NCI-H69 (cell line): ENCODE measurements at regions not wholly inside any gene's neighbourhood (a gene's known extent, or its start where the extent isn't known, plus 50 kb on each side); places are given as distances from the start of the nearest gene placed in this dataset.

ENCODE experiments used
- DNase-seq: peaks from one replicate; lab custom pipeline; 2025; lab: John Stamatoyannopoulos, UW

DNA sequence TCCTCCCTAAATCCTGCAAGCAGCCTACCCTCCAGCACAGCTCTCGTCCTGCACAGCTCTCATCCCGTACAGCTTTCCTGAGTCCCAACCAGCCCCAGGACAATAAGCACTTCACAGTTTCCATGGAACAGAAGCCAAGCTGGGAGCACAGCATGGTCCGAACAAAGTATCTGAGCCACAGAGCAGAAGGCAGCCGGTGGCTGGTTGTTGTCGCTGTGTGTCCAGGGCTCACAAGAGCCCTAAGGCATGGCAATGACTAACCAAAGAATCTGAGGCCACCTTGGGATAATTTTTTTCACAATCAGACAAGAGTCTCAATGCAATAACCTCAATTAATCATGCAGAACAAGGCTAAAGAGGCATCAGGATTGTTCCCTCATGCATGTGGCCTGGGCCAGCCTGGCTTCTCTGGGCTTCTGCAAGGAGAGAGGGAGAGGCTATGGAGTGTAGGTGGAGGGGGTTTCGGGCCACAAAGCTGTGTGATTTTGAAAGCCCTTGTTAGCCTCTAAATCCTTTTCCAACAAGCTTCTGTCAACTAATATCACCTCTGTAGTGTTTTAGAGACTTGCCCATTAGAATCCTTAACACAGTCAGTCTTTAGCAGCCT, 323.4 kb downstream of the PIK3R1 start:
- DNase-seq, result no peak

DNA sequence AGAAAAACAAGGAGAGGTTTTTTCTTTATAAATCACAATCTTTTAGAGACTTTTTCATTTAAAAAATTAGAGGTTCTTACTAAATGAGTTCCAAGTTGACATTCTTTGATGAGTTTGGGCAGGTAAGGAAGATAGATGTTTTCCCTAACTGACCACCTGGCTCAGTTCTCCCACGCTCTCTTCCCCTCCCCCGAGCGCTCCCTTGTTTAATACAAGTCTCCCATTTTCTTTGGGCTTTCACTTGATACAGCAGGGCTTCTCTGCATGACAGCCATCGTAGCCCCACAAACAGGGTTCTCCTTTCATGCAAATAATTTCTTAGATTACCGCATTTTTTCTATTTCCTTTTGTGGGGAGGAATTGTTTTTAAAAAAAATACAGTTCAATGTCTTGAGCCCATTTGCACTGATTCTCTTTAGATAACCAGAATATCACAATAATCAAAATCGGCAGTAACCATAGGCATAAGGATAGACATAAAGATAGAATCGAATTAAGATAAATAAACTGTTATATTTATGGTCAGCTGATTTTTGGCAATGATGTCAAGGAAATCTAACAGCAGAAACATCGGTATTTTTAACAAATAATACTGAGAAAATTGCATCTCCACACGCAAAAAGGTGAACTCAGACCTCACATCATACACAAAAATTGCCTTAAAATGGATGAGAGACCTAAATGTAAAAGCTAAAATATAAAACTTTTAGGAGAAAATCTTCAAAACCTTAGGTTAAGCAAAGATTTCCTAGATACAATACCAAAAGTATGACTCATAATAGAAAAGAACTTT, 325.4 kb downstream of the PIK3R1 start:
- DNase-seq, result no peak

DNA sequence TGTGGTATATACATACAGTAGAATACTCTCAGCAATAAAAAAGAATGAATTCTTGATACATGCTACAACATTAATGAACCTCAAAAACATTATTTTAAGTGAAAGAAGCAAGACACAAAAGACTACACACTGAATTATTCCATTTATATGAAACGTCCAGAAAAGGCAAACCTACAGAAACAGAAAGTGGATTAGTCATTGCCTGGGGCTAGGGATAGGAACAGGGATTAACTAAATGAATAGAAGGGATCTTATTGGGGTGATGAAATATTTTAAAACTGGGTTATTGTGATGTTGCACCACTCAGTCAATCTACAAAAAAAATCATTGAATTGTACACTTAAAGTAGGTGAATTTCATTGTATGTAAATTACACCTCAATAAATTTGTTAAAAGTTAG, 326.7 kb downstream of the PIK3R1 start:
- DNase-seq, result no peak

DNA sequence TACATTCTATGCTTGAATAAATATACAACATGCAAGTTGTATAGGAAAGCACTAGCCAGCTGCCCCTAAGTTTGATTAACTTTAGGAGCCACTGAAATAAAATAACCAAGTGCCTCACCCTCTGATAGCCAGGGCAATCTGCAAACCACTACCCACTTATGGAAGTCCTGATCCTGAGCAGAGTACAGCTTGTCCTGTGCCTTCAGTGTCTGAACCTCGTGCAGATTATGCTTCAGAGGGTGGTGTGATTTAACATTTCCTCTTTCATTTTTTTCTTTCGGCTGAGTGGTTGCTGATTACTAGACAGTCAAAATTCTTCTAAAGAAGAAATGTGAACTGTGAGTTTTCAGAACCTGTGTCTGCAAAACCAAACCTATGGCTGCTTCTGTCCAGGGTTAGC, 327.7 kb downstream of the PIK3R1 start:
- DNase-seq, result no peak

DNA sequence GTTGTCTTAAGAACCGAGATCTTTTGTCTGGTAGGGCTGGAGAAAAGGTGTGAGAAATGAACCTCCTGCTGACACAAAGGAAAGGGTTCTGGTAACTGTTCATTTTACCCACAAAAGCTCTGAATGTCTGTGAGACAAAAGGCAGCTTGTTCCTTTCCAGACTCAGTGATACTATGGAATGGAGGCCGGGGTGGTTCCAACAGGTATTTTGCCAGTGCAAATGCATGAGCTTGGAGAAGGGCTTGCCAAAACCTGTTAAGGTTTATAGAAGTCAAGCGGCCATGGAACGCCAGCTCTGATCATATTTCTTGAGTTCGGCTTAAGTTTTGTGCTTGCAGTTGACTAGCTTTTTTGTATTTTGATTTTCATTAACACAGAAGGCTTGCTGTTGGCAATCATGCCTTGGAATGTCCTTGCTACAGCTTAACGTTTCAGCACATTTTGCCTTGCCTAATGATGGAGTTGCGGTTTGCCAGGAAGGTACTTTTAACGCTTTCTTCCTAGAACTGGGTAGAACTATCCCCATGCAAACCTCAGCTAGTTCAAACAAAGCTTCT, 328.6 kb downstream of the PIK3R1 start:
- DNase-seq, result no peak

DNA sequence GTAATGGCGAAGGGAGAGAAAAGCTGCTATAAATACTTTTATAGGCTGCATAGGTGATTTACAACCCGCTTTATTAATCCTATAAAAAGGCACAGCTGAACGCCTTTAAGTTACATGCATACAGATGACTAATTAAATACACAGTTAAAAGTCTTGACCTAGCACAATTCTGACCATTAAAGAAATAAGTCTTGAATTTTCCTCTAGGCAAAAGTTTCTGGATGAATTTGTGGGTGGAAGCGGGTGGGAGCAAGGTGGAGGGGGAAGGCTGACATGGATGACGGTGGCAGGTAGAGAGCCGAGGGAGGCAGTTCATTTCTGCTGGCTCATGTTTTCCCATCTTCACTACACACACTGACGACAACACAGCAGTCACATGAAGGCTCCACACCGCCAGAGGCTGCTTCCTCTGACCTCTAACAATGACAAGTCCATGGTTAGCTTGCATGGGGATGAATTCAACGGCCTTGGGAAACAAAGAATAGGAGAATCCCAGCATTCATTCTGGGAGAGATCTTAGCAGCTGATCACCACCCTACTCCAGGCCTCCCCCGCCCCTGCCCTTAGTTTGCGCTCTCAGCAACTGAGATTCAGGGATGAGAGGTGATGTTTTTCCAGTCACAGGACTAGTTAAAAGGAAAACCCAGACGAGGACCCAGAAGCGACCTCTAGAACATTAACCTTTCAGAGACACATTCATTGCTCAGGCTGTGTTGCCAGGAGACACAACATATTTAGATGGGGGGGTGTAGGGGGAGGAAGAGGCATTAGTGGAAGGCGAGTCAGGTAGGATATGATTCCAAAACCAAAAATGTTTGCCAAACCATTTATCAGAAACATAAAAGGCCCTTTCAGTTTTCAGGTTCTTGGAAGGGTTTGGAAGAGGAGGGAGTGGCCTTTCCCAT, 329.3 kb downstream of the PIK3R1 start:
- DNase-seq, result peak; percentile 88

DNA sequence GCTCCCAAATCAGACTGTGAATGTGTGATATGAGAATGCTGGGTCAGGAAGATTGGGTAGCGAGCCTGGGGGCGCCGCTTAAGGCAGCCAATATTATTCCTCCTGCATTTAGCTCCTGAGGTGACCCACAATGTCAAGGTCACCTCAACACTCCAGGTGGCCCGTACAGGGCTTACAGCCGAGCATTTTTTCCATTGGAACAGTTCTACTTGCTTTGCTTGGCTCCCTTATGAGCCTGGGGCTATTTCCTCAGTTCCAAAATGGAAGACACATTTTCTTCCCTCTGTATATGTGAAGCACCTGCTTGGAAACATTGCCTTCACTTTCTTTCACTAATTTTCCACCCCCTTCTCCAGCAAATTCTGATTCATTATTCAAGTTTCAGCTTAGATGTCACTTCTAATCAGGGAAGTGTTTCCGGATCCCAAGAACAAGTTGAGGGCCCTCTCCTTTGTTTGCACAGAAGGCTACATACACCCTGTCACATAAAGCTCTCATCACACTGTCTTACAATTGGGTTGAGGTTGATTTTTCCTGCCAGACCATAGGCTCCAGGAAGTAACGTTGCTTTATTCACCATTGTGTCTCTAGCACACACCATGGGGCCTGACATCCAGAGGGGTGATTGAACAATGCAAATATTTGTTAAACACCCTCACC, 330.2 kb downstream of the PIK3R1 start:
- DNase-seq, result peak; percentile 78

DNA sequence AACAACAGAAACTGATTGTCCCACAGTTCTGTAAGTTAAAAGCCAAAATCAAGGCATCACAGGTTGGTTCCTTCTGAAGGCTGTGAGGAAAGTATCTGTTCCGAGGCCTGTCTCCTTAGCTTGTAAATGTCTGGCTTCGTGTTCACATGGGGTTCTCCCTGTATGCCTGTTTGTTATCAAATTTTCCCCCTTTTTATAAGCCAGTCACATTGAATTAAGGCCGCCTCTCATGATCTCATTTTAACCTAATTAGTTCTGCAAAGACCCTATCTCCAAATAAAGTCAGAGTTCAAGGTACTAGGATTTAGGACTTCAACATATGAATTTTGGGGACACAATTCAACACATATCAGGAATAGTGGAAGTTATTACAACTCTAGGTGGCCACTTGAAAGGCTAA, 331.5 kb downstream of the PIK3R1 start:
- DNase-seq, result no peak

DNA sequence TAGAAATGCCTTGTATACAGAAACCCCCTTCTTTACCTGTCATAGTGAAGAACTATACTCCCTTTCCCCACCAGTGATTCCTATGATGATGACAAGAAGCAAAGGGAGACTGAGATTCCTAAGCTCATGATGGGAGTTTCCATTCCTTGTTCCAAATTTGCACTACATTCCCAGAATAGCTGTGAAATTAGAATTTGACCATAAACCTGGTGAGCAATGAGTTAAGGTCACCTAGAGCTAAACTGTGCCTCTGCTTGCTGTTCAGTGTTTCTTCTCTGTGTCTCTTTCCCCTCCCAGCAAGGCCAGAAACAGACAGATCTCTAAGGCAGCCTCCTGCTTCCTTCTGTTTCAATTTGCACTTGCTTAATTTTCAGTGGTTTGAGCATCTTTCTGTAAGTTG, 332.1 kb downstream of the PIK3R1 start:
- DNase-seq, result no peak

DNA sequence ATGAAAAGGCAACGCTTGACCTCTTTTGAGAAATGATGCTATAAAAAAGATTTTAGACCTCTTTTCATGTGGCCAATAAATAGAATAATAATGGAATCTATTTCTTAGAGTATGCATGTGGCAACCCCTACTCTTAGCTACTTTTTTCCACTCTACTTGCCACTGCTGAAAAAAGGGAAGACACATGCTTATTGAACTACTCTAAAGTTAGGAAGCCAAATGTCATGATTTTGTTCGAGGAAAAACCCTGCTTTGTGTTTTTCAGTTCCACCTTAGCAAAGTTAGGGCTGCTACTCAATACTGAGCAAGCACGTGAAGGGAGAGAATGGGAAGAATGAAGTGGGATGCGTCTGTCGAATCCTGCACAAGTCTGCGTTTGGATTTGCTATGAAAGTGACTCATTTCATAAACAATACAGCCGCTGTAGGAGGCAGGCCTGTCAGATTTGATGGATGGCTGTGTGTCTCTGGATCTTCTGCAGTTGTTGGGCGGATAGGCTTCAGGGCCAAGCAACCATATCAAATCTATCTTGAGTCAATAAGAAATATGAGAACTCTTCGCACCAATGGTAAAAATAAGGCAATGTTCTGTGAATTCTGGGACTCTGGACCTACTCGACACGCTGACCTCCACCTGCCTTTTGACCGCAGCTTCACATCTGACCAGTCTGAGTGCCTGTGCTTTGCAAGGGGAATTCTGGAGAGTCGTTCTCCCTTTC, 333.6 kb downstream of the PIK3R1 start:
- DNase-seq, result peak; percentile 66

DNA sequence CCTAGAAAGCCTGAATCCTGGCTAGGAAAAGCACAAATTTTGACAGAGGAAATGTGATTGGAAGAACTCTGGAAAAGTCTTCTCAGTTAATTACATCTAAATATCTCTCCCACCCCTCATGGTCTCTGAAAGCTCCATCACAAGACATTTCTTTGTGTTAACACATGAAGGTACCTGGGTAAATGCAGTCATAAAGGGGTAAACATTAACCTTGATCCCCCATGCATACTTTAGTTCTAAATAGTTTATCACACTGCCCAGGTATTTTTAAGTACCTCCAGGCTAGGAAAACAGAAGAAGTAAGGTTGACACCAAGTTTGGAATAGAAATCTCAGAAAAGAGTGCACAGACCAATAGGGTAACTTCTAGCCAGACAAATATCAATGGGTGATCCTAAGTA, 334.5 kb downstream of the PIK3R1 start:
- no peak for DNase-seq

DNA sequence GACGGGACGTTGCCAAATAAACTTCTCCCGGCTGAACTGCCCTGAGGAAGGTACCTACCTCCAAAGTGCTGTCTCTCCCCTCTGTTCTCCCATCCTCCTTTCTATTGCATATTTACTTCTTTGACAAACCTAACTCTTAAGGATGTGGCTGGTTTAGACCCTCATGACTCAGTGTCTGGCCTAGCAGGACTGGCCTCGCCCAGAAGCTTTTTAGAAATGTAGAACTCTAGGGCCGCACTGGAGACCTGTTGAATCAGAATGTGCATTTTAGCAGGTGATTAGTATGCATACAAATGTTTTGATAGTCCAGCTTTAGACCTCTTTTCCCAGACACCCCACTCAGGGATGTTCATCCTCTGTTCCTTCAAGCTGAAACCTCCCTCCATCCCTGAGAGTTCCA, 335.9 kb downstream of the PIK3R1 start:
- no peak for DNase-seq

DNA sequence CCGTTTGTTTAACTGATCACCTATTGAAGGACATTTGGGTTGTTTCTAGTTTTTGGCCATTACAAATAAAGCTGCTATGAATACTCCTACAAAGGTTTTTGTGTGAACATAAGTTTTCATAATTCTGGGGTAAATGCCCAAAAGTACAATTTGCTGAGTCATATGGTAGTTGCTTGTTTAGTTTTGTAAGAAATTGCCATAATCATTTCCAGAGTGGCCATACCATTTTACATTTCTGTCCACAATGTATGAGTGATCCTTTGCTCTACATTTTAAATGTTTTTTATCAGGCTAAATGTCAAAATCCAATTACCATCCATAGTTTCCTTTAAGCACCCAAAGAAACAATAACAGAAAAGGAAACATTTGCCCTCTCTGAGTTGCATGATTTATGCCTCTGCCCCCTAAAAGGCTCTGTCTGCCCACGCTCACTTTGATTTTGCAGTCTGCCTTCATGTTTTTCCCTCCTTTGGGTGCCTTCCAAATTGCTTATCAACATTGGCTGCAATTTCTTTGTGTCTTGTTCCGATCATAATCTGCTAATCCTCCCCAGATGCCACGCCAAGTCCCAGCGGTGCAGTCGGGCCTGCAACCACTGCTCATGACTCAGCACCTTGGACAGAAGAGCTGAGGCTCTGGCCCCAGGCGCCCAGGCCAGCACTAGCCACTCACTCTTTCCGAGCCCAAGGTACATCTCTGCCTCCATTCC, 339.2 kb downstream of the PIK3R1 start:
- no peak for DNase-seq

DNA sequence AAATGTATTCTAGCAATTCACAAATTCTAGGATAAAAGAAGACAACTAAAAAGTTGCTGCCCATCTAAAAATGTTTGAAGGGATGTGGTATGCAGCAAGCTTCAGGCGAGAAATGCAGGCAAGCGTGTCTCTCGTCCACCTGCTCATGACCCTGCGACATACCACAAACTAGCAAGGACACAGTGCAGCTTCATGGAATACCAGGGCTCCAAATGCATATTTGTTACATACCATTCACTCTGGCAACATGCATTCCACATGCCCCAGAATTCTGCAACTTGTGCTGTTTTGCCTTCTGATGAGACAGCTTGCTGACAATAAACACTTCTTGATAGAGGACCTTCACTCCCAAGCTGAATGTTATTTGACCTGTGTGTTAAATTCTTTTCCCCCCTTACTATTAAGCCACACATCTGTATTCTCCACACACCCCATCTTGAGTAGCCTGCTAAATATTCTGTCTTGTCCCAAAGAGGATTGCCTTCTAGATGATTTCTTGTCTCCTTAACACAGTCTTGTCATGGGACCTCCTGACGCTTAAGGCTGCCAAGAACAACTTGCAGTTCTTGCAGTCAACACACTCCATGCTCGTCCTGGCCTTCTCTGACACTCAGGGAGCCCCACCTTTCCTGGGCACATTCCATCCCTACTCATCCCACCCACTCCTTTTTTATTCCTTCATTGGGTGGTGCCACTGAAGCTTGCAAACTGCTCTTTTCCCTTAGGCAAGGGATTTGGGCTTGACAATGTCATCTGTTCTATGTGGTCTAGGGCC, 340.5 kb downstream of the PIK3R1 start:
- no peak for DNase-seq

DNA sequence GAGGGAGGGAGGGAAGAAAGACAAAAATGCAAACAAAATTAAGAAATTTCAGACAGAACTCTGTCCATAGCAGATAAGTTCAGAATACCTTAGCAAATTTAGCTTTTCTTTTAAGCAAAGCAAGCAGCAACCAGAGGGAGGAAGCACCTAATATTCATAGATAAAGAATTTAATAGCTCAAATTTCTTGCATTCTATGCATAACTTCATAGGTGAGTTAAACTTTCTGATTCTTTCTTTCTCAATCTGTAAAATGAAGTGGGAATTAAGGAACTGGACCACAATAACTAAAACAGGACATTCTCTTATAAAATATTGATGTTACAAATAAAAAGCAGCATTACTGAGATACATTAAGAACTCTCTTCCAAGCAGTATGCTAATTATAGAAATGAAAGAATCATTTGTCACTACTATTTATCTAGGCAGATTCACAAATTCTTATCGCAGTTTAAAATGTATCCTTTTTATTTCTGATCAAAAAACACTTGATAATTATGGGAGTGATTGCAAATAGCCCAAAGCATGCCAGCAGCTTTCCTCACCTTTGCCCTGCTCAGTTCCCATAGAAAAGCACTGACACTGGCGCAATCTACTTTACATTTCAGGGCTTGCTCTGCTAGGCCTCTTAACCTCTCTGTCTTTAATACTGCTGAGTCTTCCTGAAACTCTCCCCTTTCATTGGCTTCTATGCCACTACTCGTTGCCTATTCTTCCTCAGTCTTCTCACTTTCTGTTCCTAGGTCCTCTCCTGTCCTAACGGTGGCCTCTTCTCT, 341.8 kb downstream of the PIK3R1 start:
- no peak for DNase-seq

DNA sequence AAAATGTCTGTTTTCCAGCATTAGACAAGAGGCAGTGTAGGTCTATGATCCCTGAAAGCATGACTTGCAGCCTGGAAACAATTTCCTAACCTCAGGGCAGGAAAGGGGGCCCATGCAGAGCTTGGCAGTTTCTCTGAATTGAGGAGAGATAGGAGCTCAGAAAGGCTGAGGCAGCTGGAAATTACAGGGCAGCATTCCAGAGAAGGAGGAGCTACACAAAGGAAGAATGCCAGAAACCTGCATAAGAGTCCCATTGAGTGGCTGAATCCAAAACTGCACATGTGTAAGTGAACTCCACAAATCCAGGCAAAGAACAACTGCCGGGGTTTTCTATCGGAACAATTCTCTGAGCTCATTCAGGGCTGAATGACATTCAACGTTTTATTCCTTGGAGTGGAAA, 346.8 kb downstream of the PIK3R1 start:
- peak; percentile 86 for DNase-seq

DNA sequence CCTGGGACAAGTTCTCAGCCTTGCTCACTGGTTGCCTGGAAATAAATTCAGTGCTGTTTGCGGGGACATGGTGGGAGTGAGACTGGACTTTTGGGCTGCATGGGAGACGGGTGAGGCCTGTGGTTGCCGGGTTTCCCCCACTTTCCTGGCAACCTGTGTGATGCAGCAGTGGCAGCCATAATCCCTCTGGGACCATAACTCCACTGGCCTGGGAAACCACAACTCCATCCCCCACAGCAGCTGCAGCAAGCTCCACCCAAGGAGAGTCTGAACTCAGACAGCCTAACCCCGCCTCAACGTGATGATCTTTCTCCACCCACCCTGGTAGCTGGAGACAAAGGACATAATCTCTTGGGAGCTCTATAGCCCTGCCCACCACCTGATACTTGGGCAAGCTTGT, 349.9 kb downstream of the PIK3R1 start:
- DNase-seq, result peak; percentile 81

DNA sequence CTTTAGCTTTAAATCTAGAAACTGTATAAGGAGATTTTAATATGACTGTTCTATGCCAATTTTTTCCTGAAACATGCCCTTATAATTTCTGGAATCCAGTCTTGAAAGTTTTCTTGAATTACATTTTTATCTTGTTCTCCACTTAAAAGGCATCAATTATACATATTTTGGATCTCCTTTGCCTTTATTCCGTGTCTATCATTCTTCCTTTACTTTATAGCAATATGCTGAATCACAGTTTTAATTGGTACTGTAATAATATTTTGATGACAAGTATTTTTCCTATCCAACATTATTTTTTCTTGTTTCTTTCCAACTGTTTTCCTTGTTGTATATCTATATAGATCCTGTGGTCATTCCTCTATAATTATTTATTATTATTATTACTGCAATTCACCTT, 361.2 kb downstream of the PIK3R1 start:
- no peak for DNase-seq

DNA sequence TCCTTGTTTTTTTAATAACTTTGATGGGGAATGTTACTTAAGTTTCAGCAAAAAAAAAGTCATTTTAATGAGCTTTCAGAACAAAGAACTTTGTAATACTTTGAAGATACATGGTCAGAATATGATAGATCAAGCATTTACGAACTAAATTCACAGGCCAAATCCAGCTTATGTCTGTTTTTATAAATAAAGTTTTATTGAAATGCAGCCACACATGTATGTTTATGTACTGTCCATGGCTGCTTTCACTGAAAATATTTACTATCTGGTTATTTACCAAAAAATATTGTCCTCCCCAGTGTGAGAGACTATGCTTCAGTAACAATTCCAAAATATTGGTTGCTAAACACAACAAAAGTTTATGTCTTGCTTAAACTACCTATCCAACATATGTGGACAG, 366.7 kb downstream of the PIK3R1 start:
- no peak for DNase-seq
